GM21390 (cell line): ENCODE measurements at regions not wholly inside any gene's neighbourhood (a gene's known extent, or its start where the extent isn't known, plus 50 kb on each side); places are given as distances from the start of the nearest gene placed in this dataset.
A peak's percentile ranks its signal among the peaks of the same experiment; 100 is the strongest.

Source experiments
- ATAC-seq: cut with Tn5 transposase; IDR thresholded peaks from one replicate; pipeline ENCODE4 v1.9.1; 2021; ENCODE audit not compliant: unreplicated experiment

DNA sequence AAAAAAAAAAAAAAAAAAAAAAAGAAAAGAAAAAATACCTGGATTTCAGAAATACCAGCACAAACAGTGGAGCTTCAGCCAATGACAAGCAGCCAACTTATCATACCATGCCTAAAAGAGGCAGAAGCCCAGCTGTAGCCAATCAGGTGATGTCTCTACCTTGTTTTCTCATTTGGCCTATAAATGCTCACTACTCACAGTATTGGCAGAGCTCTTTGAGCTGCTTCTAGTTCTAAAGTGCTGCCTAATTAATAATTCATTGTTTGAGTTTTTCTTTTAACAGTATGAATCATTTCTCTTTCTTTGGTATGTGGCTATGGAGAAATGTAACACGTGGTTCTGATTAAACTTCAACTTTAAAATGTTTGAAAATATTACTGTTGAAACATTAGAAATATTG, 188.8 kb upstream of the TECRL start:
- no peak for ATAC-seq

DNA sequence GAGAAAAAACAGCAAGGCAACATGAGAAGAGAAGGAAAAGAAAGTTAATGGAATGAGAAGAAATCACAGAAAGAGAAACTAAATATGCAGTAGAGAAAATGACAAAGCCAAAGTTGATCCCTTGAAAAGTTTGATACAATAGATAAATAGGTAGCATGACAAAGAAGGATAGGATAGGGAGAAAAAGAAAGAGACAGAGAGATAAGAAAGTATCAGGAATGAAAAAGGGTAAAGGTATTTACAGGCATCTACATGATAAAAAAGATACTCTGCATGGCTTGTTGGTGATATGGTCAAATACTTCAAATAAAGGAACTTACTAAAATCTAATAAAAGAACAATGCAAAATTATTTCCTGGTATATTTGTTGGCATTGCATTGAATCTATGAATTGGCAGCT, 185.5 kb upstream of the TECRL start:
- no peak for ATAC-seq

DNA sequence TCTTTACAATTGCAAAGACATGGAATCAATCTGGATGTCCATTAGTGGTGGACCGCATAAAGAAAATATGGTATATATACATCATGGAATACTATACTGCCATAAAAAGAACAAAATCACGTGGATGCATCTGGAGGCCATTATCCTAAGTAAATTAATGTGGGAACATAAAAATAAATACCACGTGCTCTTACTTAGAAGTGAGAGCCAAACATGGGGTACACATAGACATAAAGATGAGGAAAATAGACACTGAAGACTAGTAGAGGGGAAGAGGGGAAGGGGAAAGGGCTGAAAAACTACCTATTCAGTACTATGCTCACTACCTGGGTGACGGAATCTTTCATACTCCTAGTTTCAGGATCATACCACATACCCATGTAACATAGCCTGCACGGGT, 179.3 kb upstream of the TECRL start:
- no peak for ATAC-seq

DNA sequence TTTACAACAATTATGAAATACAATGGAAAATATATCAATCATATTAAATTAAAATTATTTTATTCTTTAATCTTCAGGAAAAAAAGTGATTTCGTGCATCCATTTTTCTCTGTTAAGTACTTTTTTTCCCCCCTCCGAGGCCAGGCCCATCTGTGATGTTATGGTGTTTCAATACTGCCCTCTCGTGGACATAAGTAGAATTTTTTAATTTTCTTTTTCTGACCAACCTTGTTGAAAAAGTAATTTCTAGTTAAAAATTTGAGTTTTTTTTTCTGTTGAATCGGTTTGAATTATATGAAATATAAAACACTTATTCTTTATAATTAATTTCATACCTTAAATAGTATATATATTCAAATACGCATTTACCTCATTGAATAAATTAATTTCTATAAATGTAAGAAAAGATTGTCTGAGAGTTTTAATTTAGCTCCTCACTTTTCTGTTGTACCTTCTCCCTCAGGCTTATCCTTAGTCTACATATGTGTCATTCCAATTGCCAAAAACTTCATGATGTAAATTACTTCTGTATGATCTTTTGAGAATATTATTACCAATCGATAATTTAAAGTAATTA, 175.8 kb upstream of the TECRL start:
- peak; percentile 60 for ATAC-seq

DNA sequence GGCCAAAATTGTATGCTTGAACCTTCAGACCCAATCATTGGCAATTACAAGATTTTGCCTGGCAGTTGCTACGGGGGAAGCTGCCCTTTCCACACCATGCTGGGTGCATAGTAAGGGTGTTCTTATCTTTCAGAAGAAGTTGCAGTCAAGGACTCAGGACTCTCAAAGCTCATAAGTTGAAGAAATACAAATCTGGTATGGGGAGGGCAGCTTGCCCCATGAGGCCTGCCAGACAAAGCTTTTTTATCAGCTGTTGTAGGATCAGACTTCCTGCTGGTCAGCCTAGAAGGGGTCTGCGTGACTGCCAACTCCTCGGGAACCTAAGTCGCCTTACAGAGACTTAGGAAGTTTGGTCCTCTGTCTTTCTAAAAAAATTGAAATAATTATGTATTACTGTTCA, 174.9 kb upstream of the TECRL start:
- ATAC-seq, result no peak

DNA sequence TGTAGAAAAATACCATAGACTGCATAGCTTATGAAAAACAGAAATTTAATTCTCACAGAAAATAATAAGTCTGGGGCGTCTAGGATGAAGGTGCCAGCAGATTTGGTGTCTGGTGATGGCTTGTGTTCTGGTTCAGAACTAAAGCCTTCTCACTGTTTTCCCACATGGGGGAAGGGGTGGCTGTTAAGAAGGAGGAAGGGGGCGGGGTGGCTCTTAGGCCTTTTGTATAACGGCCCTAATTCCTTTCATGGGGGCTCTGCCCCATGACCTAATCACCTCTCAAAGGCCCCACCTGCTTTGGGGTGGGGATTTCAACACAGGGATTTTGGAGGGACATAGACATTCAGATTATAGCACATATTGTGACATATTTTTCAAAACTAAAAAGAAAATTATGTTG, 173.2 kb upstream of the TECRL start:
- no peak for ATAC-seq

DNA sequence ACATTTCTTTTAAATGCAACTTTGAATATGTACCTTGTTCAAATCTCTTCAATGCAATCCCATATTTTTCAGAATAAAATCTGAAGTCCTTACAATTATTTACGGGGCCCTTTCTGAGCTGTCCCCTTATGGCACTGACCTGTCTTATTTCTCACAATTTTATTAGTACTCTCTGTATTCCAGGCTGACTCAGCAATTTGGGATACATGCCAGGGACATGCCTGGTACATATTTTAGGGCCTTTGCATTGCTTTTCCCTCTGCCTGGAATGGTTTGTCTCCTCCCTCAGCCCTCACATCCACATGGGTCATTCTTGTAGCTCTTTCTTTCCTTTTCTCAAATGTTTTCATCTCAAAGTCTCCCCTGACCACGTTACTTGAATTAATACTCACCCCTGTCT, 172.2 kb upstream of the TECRL start:
- no peak for ATAC-seq

DNA sequence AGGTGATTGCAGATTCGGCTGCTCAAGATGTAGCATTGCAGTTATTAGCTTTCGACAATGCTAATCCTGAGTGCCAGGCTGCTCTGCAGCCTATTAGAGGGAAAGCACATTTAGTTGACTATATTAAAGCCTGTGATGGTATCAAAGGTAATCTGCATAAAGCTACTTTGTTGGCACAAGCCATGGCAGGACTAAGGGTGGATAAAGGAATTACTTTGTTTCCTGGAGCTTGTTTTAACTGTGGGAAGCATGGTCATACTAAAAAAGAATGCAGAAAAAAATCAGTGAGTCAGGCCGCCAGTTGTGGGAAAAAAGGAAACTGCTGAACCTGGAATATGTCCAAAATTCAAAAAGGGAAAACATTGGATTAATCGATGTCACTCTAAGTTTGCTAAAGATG, 154.9 kb upstream of the TECRL start:
- ATAC-seq, result no peak

DNA sequence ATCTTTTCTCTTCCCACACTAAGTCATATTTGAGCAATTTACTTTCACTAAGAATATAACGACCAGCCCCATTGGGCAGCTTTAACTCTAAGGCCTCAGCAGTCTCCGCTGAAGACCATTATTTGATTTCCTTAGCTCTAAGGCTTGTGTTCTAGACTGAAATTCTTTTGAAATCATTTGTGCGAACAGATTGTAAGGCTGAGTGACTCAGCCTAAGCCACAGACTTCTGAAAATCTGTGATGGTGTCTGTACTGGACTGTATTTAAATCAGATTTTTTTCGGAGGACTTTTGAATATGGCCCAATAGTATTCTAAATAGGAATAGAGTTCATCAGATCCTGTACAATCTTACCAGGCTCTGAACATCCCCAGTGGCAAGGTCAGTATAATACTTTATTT, 150.3 kb upstream of the TECRL start:
- ATAC-seq, result no peak

DNA sequence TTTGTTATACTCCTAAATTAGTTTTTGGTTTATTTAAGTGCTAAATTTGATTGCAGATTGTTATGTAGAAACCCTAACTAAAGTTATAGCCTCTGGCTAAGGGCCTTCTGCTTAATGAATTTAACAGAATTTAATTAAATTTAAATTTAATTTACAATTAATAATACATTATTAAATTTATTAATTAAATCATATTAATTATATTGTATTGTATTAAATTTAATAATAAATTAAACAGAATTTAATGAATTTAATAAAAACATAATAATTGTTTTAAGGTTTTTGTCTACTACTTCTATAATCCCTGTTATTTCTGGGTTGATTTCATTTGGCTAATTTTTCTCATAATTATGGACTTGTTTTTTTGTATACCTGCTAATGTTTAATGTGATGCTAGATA, 141.9 kb upstream of the TECRL start:
- ATAC-seq, result no peak

DNA sequence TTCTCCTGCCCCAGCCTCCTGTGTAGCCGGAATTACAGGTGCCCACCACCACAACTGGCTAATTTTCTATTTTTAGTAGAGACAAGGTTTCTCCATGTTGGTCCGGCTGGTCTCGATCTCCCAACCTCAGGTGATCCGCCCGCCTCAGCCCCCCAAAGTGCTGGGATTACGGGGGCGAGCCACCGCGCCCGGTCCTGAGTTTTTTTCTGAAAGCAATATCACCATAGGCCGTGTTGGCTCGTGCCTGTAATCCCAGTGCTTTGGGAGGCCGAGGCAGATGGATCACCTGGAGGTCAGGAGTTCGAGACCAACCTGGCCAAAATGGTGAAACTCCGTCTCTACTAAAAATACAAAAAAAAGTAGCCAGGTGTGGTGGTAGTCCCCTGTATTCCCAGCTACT, 136.3 kb upstream of the TECRL start:
- ATAC-seq, result no peak

DNA sequence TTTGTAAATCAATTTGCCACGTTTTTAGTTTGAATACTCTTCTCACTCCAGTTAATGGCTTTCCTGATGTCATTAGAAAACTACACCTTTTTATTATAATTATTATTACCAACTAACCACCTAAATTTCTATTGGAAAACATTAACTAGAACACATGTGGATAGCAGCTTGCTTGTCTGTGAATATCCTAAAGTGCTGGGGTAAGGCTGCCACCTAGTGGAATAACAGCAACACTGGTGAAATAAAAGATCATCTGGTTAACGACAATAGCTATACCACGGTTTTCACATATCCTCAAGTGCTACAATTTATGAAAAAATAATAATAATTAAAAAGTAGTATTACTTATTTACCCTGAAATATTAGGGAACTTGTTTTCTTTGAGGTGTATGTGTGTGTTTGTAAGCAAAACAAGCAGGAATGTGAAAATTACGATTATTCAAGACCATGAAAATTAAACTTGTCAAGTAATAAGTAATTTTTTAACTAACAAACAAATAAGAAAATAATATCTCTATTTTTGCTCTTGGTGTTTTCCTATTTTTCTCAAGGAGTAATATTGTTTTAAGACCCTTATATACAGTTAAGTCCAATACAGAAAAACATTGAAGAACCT, 130.1 kb upstream of the TECRL start:
- ATAC-seq, result peak; percentile 93

DNA sequence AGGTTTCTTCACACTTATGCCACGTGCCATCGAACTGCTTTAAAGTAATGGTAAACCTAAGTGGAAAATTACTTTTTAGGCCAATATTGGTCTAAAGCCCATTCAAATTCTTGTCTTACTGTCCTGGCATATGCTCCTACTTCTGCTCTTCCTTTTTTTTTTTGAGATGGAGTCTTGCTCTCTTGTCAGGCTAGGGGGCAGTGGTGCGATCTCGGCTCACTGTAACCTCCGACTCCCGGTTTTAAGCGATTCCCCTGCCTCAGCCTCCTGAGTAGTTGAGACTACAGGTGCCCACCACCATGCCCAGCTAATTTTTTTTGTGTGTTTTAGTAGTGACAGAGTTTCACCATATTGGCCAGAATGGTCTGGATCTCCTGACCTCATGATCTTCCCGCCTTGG, 129.0 kb upstream of the TECRL start:
- ATAC-seq, result no peak

DNA sequence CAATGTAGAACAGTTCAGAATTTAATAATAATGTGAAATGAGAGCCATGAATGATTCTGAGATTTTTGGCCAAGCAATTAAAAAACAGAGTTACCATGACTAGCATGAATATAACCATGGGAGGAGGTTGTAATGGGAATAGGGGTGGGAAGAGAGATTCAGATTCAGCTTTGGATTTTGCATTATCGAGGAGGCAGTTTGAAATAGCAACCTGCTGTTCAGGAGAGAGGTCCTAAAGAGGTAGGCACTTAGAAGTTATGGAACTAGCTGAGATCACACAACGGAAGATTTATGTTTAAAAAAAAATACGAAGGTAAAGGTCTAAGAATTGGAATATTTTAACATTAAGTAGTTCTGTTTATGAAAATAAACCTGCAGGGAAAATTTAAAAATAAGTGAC, 124.4 kb upstream of the TECRL start:
- no peak for ATAC-seq

DNA sequence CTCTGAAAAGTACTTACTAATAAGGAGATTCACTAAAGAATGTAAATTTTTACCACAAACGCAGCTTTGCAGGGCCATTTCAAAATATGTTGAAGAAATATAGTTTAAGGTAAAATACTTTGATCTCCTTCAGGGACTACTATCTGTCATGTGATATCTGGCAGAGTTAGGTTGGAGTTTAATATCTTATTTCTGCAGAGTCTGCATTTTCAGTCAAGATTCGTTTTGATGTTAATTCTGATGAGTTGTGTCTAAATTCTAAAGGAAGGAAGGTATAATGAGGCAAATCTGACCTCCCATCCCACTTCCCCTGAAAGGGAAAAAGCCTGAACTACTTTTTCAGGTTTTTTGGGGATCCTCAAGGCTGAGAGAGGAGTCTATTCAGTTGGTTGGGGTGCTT, 123.9 kb upstream of the TECRL start:
- no peak for ATAC-seq

DNA sequence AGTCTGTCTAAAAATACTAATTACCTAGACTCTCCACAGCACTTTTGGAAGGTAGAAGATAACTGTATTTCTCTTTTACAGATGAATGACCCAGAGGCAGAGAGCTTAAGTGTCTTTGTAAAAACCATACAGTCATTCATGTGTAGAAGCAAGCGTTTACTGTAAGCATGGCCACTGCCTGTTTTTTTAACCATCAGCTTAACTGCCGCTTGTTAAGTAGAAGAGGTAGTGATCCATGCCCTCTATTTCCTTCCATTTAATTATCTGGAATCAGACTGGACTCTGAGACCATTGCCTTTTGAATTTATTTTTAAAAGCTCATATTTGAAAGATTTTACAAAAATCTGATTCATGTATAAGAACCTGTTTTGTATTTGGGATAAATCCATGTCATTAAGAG, 111.2 kb upstream of the TECRL start:
- ATAC-seq, result no peak

DNA sequence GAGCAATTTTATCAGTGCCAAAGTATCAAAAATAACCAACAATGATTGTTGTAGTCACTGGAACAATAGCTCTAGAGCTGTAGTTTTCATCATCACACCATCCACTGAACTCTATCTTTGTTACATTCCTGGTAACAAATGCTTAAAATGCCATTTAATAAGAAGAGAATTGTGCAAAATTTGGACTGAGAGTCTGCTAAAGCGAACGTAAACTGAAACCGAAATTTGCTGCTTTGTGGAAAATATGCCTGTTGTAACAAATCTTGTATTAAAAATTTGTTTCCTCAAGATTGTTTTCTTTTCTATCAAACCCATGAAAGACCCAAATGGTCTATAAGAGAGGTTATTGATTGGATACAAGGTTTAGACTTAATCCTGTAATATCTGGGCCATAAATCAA, 109.3 kb upstream of the TECRL start:
- no peak for ATAC-seq

DNA sequence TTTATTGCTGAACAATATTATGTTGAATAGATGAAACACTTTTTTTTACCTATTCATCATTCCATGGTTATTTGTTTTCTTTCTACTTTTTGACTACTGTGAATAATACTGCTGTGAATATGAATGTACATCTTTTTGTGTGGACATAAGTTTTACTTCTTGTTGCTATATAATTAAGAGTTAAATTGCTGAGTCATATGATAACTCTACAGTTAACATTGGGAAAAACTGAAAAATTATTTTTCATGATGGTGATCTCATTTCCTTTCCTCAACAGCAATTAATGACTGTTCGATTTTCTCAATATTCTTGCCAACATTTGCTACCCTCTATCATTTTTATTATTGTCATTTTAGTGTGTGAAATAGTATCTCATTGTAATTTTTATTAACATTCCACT, 106.9 kb upstream of the TECRL start:
- no peak for ATAC-seq

DNA sequence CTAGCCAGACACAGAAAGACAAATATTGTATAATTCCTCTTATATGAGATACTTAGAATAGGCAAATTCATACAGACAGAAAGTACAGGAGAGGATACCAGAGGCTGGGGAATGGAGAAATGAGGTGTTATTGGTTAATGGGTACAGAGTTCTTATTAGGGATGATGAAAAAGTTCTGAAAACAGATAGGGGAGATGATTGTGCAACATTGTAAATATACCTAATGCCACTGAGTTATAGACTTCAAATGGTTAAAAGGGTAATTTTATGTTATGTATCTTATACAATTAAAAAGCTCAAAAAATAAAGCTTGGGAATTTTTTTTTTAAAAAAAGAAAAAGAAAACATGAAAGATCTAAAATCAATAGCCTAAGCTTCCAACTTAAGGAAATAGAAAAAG, 98.8 kb upstream of the TECRL start:
- ATAC-seq, result no peak

DNA sequence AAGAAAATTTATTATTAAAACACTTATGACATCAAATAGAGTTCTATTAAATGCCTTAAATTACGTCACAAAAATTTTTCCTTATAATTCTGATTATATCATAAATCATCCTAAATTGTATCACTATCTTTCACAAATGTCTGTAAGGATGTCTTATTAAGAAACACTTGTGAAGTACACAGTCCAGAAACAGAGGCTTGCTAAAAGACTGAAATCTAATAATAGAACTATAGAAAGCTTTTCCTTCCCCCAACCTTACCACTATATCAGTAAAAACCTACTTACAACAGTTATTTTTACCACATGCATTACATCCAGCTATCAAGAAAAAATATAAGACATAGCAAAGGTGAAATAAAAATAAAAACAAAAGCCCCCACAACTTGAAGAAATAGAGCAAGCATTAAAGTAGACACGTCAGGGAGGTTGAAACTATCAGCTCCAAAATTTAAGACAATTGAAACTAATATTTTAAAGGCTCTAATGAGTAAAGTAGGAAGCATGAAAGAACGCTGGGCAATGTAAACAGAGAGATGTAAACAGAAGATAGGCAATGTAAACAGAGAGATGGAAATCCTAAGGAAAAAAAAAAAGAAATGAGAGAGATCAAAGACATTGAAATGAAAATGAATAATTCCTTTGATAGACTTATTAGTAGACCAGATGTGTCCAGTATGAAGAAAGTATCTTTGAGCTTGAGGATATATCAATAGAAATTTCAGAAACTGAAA, 94.9 kb upstream of the TECRL start:
- ATAC-seq, result no peak

DNA sequence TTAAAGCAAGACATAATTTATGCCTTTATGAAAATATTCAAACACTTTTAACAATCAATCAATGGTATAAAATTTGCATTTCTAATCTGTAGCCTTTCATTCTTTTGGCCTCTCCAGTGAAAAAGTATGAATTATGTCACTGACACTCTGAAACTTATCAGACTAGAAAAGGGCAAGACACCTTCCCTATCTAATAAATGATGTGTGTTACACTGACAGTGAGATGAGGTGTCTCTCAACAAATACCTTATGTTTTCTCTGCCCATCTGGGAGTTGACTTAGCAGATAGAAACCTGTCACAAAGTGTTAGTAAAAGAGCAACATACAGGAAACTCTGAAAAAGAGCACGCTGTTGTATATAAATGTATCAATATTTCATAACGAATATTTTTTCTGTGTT, 94.2 kb upstream of the TECRL start:
- ATAC-seq, result no peak

DNA sequence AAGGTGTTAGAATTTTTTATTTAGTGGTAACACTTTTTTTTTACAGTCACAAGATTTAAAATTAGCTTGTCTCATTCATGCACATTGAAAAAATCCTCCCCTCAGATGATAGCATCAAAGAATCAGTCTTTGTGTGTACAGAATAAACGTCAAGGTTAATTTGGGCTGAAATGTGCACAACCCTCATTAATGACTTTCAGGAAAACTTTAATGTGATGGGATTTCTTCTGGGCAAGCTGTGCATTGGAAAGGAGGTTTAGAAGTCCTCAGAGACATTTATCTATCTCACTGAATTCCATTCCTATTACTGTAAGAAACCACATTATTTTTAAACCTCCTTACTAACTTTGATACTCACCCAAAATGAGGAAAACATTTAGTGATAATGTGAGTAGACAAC, 88.2 kb upstream of the TECRL start:
- no peak for ATAC-seq

DNA sequence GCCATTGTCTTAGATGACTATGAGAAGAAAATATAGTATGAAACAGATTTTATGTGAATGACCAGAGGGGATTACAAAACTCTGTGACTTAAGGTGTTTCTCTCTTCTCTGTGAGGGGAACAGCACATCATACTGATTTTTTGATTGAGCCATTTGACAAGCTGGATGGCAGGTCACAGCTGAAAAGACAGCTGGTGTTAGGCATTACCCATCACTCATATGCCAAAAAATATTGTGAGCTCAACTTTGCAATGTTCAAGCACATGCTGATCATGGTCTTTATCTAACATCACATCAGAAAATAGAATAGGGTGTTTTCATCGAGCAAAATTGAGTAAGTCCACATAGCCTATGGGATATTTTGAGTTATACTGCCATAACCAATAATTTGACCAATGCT, 86.7 kb upstream of the TECRL start:
- ATAC-seq, result no peak
